ENCODE measurements at regions not wholly inside any gene's neighbourhood (a gene's known extent, or its start where the extent isn't known, plus 50 kb on each side); places are given as distances from the start of the nearest gene placed in this dataset.

GRCh38 chr4:111963158-111963700 lies 182.0 kb upstream of the FAM241A start:
- H3K27ac ChIP-seq (ENCODE audit: low read depth in 1 of 2, low read length in 2 of 2): no peak overlapping the region
- no peak for TF ChIP-seq YY1 (IDR thresholded peaks at IDR 0.05)
- TF ChIP-seq NR2F2 (IDR thresholded peaks at IDR 0.05): no peak
- TF ChIP-seq REST (IDR thresholded peaks at IDR 0.05): no peak
- no peak for TF ChIP-seq CTCF (IDR thresholded peaks at IDR 0.05; ENCODE audit: low read depth, low read length, missing input control)
- TF ChIP-seq ATF3 (IDR thresholded peaks at IDR 0.05): no peak
- no peak for TF ChIP-seq RXRA (IDR thresholded peaks at IDR 0.05)
- TF ChIP-seq MAX (IDR thresholded peaks at IDR 0.05): no peak
- TF ChIP-seq JUND (IDR thresholded peaks at IDR 0.05): no peak
- TF ChIP-seq TAF1 (conservative IDR thresholded peaks at IDR 0.05): no peak
- no peak for TF ChIP-seq HNF4A (conservative IDR thresholded peaks at IDR 0.05)
- no peak for TF ChIP-seq HNF4G (IDR thresholded peaks at IDR 0.05)
- TF ChIP-seq GABPA (IDR thresholded peaks at IDR 0.05 in 1 of 2, conservative IDR thresholded peaks at IDR 0.05 in 1 of 2): no peak
- TF ChIP-seq RAD21 (IDR thresholded peaks at IDR 0.05): no peak
- TF ChIP-seq FOXA2 (IDR thresholded peaks at IDR 0.05): no peak
- no peak overlapping the region for H3K9ac ChIP-seq (ENCODE audit: low read depth in 1 of 2, low read length in 2 of 2)
- no peak for DNase-seq (ENCODE audit: low spot score)
- WGBS: 75% methylated on average over 5 of the region's 5 CpGs
- no peaks in the 10 kb centered on the region for H3K36me3 ChIP-seq (ENCODE audit: control insufficient read depth in 4 of 4, insufficient read depth in 3 of 4, low read depth in 1 of 4, low read length in 3 of 4)
- no peak overlapping the region for H3K4me3 ChIP-seq (ENCODE audit: low read depth in 1 of 3, low read length in 3 of 3)
- no peaks in the 10 kb centered on the region for H3K9me3 ChIP-seq (ENCODE audit: control insufficient read depth in 4 of 4, low read length in 3 of 4)
- H3K27me3 ChIP-seq (ENCODE audit: control insufficient read depth in 4 of 4, insufficient read depth in 4 of 4, low read length in 3 of 4): no peaks in the 10 kb centered on the region
- no peaks in the 10 kb centered on the region for H3K4me1 ChIP-seq (ENCODE audit: control insufficient read depth in 4 of 4, insufficient read depth in 4 of 4, low read length in 3 of 4)

GRCh38 chr4:111977419-111977965 lies 167.8 kb upstream of the FAM241A start:
- TF ChIP-seq JUND (IDR thresholded peaks at IDR 0.05): no peak
- TF ChIP-seq GABPA (IDR thresholded peaks at IDR 0.05 in 1 of 2, conservative IDR thresholded peaks at IDR 0.05 in 1 of 2): no peak
- no peak for TF ChIP-seq ATF3 (IDR thresholded peaks at IDR 0.05)
- TF ChIP-seq REST (IDR thresholded peaks at IDR 0.05): no peak
- TF ChIP-seq FOXA2 (IDR thresholded peaks at IDR 0.05): no peak
- TF ChIP-seq FOXA1 (IDR thresholded peaks at IDR 0.05): no peak
- no peak for TF ChIP-seq TAF1 (conservative IDR thresholded peaks at IDR 0.05)
- no peak for TF ChIP-seq CTCF (IDR thresholded peaks at IDR 0.05; ENCODE audit: low read depth, low read length, missing input control)
- Histone ChIP-seq H3K9ac (ENCODE audit: low read depth in 1 of 2, low read length in 2 of 2) (no peak overlapping the region), H3K4me3 (ENCODE audit: low read depth in 1 of 3, low read length in 3 of 3) (no peak overlapping the region), H3K9me3 (ENCODE audit: control insufficient read depth in 4 of 4, low read length in 3 of 4) (peaks cover 0 to 4% (median 2%) of the 10 kb centered on the region in 4 donors), H3K4me1 (ENCODE audit: control insufficient read depth in 4 of 4, insufficient read depth in 4 of 4, low read length in 3 of 4) (no peaks in the 10 kb centered on the region), H3K27ac (ENCODE audit: low read depth in 1 of 2, low read length in 2 of 2) (no peak overlapping the region), H3K36me3 (ENCODE audit: control insufficient read depth in 4 of 4, insufficient read depth in 3 of 4, low read depth in 1 of 4, low read length in 3 of 4) (no peaks in the 10 kb centered on the region), H3K27me3 (ENCODE audit: control insufficient read depth in 4 of 4, insufficient read depth in 4 of 4, low read length in 3 of 4) (no peaks in the 10 kb centered on the region)
- WGBS: 80% methylated on average over 7 of the region's 7 CpGs
- no peak for DNase-seq (ENCODE audit: low spot score)

All from liver (tissue), 8 donors.